PC-9 (cell line): ENCODE measurements at regions not wholly inside any gene's neighbourhood (a gene's known extent, or its start where the extent isn't known, plus 50 kb on each side); places are given as distances from the start of the nearest gene placed in this dataset.

Source experiments
- BruUV-seq: library from RNA; stranded (reverse); fragments of 400-500 nt; replicated peaks from 2 replicates; lab custom pipeline; 2021; lab: Mats Ljungman, UMichigan
- CTCF ChIA-PET: fragments of 300-600 bp; sonication (Branson Sonifier 250); formaldehyde crosslinking; loops from one replicate; lab custom pipeline; 2022; ENCODE audit warnings: antibody characterized with exemption; lab: Charles Lee
- POLR2A ChIA-PET: fragments of 300-600 bp; sonication (Branson Sonifier 250); formaldehyde crosslinking; loops from one replicate; lab custom pipeline; 2022; ENCODE audit warnings: antibody characterized with exemption; ENCODE audit not compliant: unreplicated experiment; lab: Charles Lee
- DNase-seq, 2 experiments: peaks; one replicate each; pipeline versions ENCODE4 v3.0.0 to v3.0.0-alpha.2; 2015 to 2022; ENCODE audit warnings: mixed read lengths in 1 of 2
- H2AFZ ChIP-seq: fragments of 200-600 bp; sonication (generic); 2 replicates; pipeline ENCODE4 v1.8.1; 2017; ENCODE audit warnings: antibody characterized with exemption
- H3F3A ChIP-seq: fragments of 200-600 bp; sonication (generic); 2 replicates; pipeline ENCODE4 v1.8.1; 2017; ENCODE audit warnings: antibody characterized with exemption, mild to moderate bottlenecking, low read depth; ENCODE audit not compliant: insufficient read depth
- H3K27ac ChIP-seq: fragments of 200-600 bp; sonication (generic); 2 replicates; pipeline ENCODE4 v1.6.1; 2016; ENCODE audit warnings: mixed run types
- H3K27me3 ChIP-seq: fragments of 200-600 bp; sonication (generic); 2 replicates; pipeline ENCODE4 v1.6.1; 2016; ENCODE audit warnings: low read depth, mixed run types; ENCODE audit not compliant: insufficient read depth
- H3K36me3 ChIP-seq: fragments of 200-600 bp; sonication (generic); 2 replicates; pipeline ENCODE4 v1.6.1; 2016; ENCODE audit warnings: low read depth, mixed run types
- H3K4me1 ChIP-seq: fragments of 200-600 bp; sonication (generic); replicated peaks from 2 replicates; pipeline ENCODE4 v1.6.1; 2016; ENCODE audit warnings: mixed run types; ENCODE audit not compliant: insufficient read depth
- H3K4me2 ChIP-seq: fragments of 200-600 bp; sonication (generic); 2 replicates; pipeline ENCODE4 v1.6.1; 2017; ENCODE audit warnings: mixed run types
- H3K4me3 ChIP-seq: fragments of 200-600 bp; sonication (generic); 2 replicates; pipeline ENCODE4 v1.6.1; 2016; ENCODE audit warnings: mixed run types
- H3K79me2 ChIP-seq: fragments of 200-600 bp; sonication (generic); 2 replicates; pipeline ENCODE4 v1.6.1; 2017; ENCODE audit warnings: low read depth, mixed run types
- H3K9me2 ChIP-seq: fragments of 200-600 bp; sonication (generic); 2 replicates; pipeline ENCODE4 v1.8.1; 2017; ENCODE audit warnings: mild to moderate bottlenecking; ENCODE audit not compliant: insufficient read depth
- H3K9me3 ChIP-seq: fragments of 200-600 bp; sonication (generic); 2 replicates; pipeline ENCODE4 v1.8.1; 2016; ENCODE audit warnings: low read depth; ENCODE audit not compliant: insufficient read depth
- H4K20me1 ChIP-seq: fragments of 200-600 bp; sonication (generic); 2 replicates; pipeline ENCODE4 v1.8.1; 2017; ENCODE audit not compliant: insufficient read depth
- EZH2 ChIP-seq: fragments of 200-600 bp; sonication (generic); IDR thresholded peaks from 2 replicates; pipeline ENCODE4 v1.8.0; 2017; ENCODE audit warnings: antibody characterized with exemption, low read depth
- intact Hi-C: fragments of 100-400 bp; cut with micrococcal nuclease; formaldehyde crosslinking; loops from one replicate; pipeline ENCODE4 v1.10.0; 2022; ENCODE audit not compliant: unreplicated experiment
- TF ChIP-seq, protein P1 (sequence below): fragments of 200-600 bp; sonication (generic); conservative IDR thresholded peaks from 2 replicates; pipeline ENCODE4 v1.6.1; 2017; ENCODE audit warnings: mixed run types, antibody characterized with exemption, mild to moderate bottlenecking, moderate library complexity

DNA sequence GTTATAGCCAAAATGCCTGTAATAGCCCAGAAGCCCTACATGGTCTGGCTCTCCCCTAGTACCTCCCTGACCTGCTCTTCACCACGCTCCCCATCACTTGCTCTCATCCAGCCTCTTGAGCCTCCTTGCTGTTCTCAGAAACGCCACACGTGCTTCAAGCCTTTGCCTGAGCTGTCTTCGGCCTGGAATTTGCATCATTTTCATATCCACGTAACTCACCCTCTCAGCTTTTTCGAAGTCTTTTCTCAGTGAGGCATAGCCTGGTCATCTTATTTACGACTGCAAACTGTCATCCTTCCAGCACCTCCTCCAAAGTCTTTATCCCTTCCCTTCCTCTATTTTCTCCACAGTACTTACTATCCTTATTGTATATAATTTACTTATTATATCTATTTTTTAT, 151.0 kb upstream of the AHR start:
- CTCF ChIA-PET: no interaction called here
- Histone ChIP-seq H3K27me3 (no peaks in the 10 kb centered on the region), H3K79me2 (no peaks in the 10 kb centered on the region), H3K9me2 (no peaks in the 10 kb centered on the region), H2AFZ (no peak overlapping the region), H3K4me3 (no peak overlapping the region), H3K4me1 (peaks cover 4% of the 10 kb centered on the region; the same call in 1 of the 2 replicates), H3F3A (no peaks in the 10 kb centered on the region), H3K4me2 (no peak overlapping the region), H3K36me3 (no peaks in the 10 kb centered on the region), H3K27ac (no peak overlapping the region), H4K20me1 (no peaks in the 10 kb centered on the region), H3K9me3 (no peaks in the 10 kb centered on the region)
- peak in 1 of 2 experiments; percentile 11 for DNase-seq
- TF ChIP-seq EZH2: no peak
- TF ChIP-seq, protein P1, sequence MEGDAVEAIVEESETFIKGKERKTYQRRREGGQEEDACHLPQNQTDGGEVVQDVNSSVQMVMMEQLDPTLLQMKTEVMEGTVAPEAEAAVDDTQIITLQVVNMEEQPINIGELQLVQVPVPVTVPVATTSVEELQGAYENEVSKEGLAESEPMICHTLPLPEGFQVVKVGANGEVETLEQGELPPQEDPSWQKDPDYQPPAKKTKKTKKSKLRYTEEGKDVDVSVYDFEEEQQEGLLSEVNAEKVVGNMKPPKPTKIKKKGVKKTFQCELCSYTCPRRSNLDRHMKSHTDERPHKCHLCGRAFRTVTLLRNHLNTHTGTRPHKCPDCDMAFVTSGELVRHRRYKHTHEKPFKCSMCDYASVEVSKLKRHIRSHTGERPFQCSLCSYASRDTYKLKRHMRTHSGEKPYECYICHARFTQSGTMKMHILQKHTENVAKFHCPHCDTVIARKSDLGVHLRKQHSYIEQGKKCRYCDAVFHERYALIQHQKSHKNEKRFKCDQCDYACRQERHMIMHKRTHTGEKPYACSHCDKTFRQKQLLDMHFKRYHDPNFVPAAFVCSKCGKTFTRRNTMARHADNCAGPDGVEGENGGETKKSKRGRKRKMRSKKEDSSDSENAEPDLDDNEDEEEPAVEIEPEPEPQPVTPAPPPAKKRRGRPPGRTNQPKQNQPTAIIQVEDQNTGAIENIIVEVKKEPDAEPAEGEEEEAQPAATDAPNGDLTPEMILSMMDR: no peak
- no TSS peak for BruUV-seq
- POLR2A ChIA-PET: no interaction called here
- intact Hi-C loops: no loop called here

DNA sequence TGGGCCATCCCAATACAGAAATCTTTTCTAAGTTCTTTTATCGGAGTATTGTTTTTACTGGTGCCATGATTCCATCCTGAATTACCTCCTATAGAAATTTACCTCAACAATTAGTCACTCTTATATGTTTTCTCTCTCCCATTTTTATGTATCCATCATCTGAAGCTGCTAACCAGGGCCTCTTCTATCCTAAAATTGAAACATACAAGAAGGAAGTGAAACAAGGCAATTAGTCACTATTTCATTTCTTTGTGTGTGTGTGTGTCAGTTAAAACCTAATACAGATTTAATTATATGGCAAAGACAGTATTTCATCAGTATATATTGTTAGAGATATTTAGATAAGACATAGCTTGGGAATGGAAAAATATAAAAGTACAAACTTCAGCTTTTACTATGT, 148.4 kb upstream of the AHR start:
- Histone ChIP-seq H3K4me1 (no peaks in the 10 kb centered on the region), H3K9me3 (0 out of 2 replicates have a peak, but pooled peaks cover 5% of the 10 kb centered on the region), H3F3A (no peaks in the 10 kb centered on the region), H3K27ac (no peak overlapping the region), H3K4me3 (no peak overlapping the region), H2AFZ (no peak overlapping the region), H4K20me1 (no peaks in the 10 kb centered on the region), H3K9me2 (peaks cover 4% of the 10 kb centered on the region; the same call in 1 of the 2 replicates), H3K4me2 (no peak overlapping the region), H3K27me3 (no peaks in the 10 kb centered on the region), H3K79me2 (no peaks in the 10 kb centered on the region), H3K36me3 (no peaks in the 10 kb centered on the region)
- ChIA-PET CTCF (interaction anchor here (0.9 kb wide), 1 partner anchor 10 kb away, joined by 3 read pairs; no protein-coding TSS in a partner anchor), POLR2A (interaction anchor here (0.7 kb wide), 1 partner anchor 85 kb away, joined by 3 read pairs; no protein-coding TSS in a partner anchor)
- intact Hi-C loops: no loop called here
- no peak for DNase-seq
- TF ChIP-seq, protein P1: no peak
- TF ChIP-seq EZH2: no peak
- no TSS peak for BruUV-seq

DNA sequence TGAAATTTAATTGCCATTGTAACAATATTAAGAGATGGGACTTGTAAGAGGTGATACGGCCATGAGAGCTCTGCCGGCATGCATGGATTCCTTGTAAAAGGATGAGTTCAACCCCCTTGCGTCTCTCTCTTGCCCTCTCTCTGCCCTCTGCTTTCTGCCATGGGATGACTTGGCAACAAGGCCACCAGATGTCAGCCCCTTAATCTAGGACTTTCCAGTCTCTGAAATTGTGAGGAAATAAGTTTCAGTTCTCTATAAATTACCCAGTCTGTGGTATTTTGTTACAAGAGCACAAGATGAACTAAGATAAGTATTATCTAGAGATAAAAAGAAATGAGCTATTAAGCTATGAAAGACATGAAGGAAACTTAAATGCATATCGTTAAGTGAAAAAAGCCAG, 145.7 kb upstream of the AHR start:
- CTCF ChIA-PET: no interaction called here

More for the DNA sequence above, 145.7 kb upstream of the AHR start:
- Histone ChIP-seq H3K79me2 (no peaks in the 10 kb centered on the region), H4K20me1 (no peaks in the 10 kb centered on the region), H3K27ac (no peak overlapping the region), H3K4me1 (no peaks in the 10 kb centered on the region), H3K9me3 (0 out of 2 replicates have a peak, but pooled peaks cover 5% of the 10 kb centered on the region), H3K4me3 (no peak overlapping the region), H3K4me2 (no peak overlapping the region), H2AFZ (no peak overlapping the region; the same call in 1 of the 2 replicates), H3K27me3 (no peaks in the 10 kb centered on the region), H3K36me3 (no peaks in the 10 kb centered on the region), H3F3A (no peaks in the 10 kb centered on the region), H3K9me2 (peaks cover 4% of the 10 kb centered on the region; the same call in 1 of the 2 replicates)
- POLR2A ChIA-PET: no interaction called here
- BruUV-seq: no TSS peak
- peak in 1 of 2 experiments; percentile 21 for DNase-seq
- TF ChIP-seq, protein P1: no peak
- TF ChIP-seq EZH2: no peak
- intact Hi-C loops: no loop called here
